Omental fat pad (tissue), 3 donors: ENCODE measurements at regions not wholly inside any gene's neighbourhood (a gene's known extent, or its start where the extent isn't known, plus 50 kb on each side); places are given as distances from the start of the nearest gene placed in this dataset.

Experiments
- ATAC-seq: fragments of 150-250 bp; one replicate; pipeline ENCODE4 v1.9.1; 2016; ENCODE audit warnings: mild to moderate bottlenecking, moderate library complexity; ENCODE audit not compliant: low FRiP score
- DNase-seq: peaks from one replicate; pipeline ENCODE4 v3.0.0-alpha.2; 2019; ENCODE audit warnings: low spot score
- CTCF ChIP-seq, 3 donors: fragments of 450-650 bp; IDR thresholded peaks; one replicate each; pipeline ENCODE4 v1.5.1; 2016 to 2017; ENCODE audit warnings: antibody characterized with exemption in 3 of 3, mild to moderate bottlenecking in 3 of 3, moderate library complexity in 2 of 3

- TF ChIP-seq CTCF (IDR thresholded peaks at IDR 0.05), result no peak
- ATAC-seq, result no peak
- DNase-seq, result no peak
Observed at GRCh38 chr2:19224011-19224410, 134.4 kb downstream of the OSR1 start.

GRCh38 chr2:19219060-19219459, 139.4 kb downstream of the OSR1 start:
- ATAC-seq, result no peak
- no peak for TF ChIP-seq CTCF (IDR thresholded peaks at IDR 0.05)
- no peak for DNase-seq

DNA sequence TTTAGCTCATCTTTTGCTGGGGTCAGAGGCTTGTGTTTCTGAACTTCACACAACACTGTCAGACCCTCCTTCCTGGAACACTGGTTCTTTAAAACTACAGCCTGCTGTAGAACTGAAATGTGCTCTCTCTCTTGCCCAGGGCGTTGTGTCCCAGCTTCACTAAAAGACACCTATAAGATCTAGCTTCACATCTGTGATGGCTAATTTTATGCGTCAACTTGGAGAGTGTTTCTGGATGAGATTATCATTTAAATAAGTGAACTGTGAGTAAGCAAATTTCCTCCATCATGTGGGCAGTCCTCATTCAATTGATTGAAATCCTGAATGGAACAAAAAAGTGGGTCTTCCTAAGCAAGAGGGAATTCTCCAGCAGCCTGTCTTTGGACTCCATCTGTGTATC, 140.3 kb downstream of the OSR1 start:
- DNase-seq, result no peak

GRCh38 chr2:19216676-19217602, 141.5 kb downstream of the OSR1 start:
- no peak for DNase-seq

More for the DNA sequence above, 140.3 kb downstream of the OSR1 start:
- no peak for ATAC-seq
- no peak for TF ChIP-seq CTCF (IDR thresholded peaks at IDR 0.05)

DNA sequence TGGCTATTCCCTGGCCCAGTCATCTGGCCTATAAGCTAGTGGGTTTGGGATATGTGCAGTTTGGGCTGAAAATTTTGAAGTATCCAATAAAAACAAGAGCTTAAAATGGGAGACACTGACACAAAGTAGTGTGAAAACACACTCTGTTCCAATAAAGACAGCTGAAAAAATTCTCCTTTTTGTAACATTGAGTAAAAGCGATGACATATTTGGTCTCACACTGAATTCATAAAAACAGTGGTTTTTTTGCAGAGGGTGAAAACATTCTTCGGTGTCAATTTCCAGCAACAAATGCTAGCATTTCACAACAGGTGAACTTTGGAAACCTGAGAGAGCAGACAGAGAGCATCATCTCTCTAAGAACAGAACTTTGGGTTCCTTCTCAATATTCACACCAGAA, 142.2 kb downstream of the OSR1 start:
- TF ChIP-seq CTCF (IDR thresholded peaks at IDR 0.05), result no peak
- DNase-seq (no peak), ATAC-seq (no peak)

More at GRCh38 chr2:19216676-19217602, 141.5 kb downstream of the OSR1 start:
- TF ChIP-seq CTCF (IDR thresholded peaks at IDR 0.05), result no peak
- ATAC-seq, result no peak

DNA sequence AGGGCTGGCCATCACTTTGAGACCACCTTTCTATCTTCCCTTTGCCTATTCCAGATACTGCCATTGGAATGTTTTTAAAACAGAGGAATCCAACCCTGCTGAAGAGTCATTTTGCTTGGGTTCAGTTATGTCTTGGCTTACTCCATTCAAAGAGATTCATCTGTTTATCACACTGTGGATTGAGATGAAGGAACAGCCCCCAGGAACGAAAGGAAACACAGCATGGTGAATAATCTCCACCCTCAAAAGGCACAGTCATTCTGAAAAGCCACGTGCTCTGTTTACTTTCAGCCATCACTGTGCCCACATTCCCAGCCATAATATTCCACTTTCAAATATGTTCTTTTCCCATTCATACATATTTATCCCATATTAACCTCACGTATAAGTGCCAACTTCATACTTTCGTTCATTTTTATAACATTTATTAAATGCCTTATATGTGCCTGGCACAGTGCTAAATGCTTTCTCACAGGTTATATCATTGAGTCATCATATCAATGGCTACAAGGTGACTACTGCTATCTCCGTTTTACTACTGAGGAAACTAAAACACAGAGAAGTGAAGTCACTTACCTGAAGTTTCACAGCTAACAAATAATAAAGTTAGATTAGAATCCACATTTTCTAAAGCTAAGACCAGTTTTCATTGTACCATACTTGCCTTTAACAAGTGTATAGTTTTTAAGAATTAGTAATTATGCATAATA, 143.6 kb downstream of the OSR1 start:
- DNase-seq (no peak), ATAC-seq (no peak)
- no peak for TF ChIP-seq CTCF (IDR thresholded peaks at IDR 0.05)
